ENCODE measurements at regions not wholly inside any gene's neighbourhood (a gene's known extent, or its start where the extent isn't known, plus 50 kb on each side); places are given as distances from the start of the nearest gene placed in this dataset.

GRCh38 chr18:44627280-44627679, 53.4 kb upstream of the SETBP1 start:
- Histone ChIP-seq H3K9ac (ENCODE audit: low read length) (no peak overlapping the region), H3K27me3 (ENCODE audit: control insufficient read depth, insufficient read depth, low read length) (no peaks in the 10 kb centered on the region), H3K4me3 (ENCODE audit: low read depth, low read length) (no peak overlapping the region), H3K9me3 (ENCODE audit: control insufficient read depth, insufficient read depth, low read depth, low read length) (no peaks in the 10 kb centered on the region), H3K36me3 (ENCODE audit: control insufficient read depth, insufficient read depth, low read length) (no peaks in the 10 kb centered on the region), H3K4me1 (ENCODE audit: control insufficient read depth, insufficient read depth, low read length) (peaks cover 12% of the 10 kb centered on the region), H3K27ac (ENCODE audit: low read depth, low read length) (no peak overlapping the region)

- Histone ChIP-seq H3K27me3 (ENCODE audit: control insufficient read depth, insufficient read depth, low read length) (no peaks in the 10 kb centered on the region), H3K9ac (ENCODE audit: low read length) (no peak overlapping the region), H3K4me3 (ENCODE audit: low read depth, low read length) (no peak overlapping the region), H3K9me3 (ENCODE audit: control insufficient read depth, insufficient read depth, low read depth, low read length) (no peaks in the 10 kb centered on the region), H3K36me3 (ENCODE audit: control insufficient read depth, insufficient read depth, low read length) (no peaks in the 10 kb centered on the region), H3K4me1 (ENCODE audit: control insufficient read depth, insufficient read depth, low read length) (peaks cover 12% of the 10 kb centered on the region), H3K27ac (ENCODE audit: low read depth, low read length) (no peak overlapping the region)
Observed at GRCh38 chr18:44629406-44629805, 51.3 kb upstream of the SETBP1 start.

GRCh38 chr18:44630118-44630517, 50.6 kb upstream of the SETBP1 start:
- H3K9me3 ChIP-seq (ENCODE audit: control insufficient read depth, insufficient read depth, low read depth, low read length) = no peaks in the 10 kb centered on the region
- no peaks in the 10 kb centered on the region for H3K36me3 ChIP-seq (ENCODE audit: control insufficient read depth, insufficient read depth, low read length)
- H3K4me1 ChIP-seq (ENCODE audit: control insufficient read depth, insufficient read depth, low read length) = peaks cover 8% of the 10 kb centered on the region
- no peak overlapping the region for H3K27ac ChIP-seq (ENCODE audit: low read depth, low read length)
- no peak overlapping the region for H3K4me3 ChIP-seq (ENCODE audit: low read depth, low read length)
- H3K27me3 ChIP-seq (ENCODE audit: control insufficient read depth, insufficient read depth, low read length) = no peaks in the 10 kb centered on the region
- H3K9ac ChIP-seq (ENCODE audit: low read length) = no peak overlapping the region
